GM13976 (cell line): ENCODE measurements at regions not wholly inside any gene's neighbourhood (a gene's known extent, or its start where the extent isn't known, plus 50 kb on each side); places are given as distances from the start of the nearest gene placed in this dataset.
"Not testable (repeated sequence)": the region's sequence is repeated elsewhere in the genome, so short reads cannot be mapped to it uniquely, and the experiment has no call there.

Experiments
- DNase-seq: peaks from one replicate; pipeline ENCODE4 v3.0.0; 2012; ENCODE audit warnings: low spot score
- in situ Hi-C: fragments of 300-500 bp; cut with MboI; formaldehyde crosslinking; loops from one replicate; pipeline ENCODE4 v1.12.0; 2022; ENCODE audit warnings: low sequenced_read_pairs, mixed read lengths, inconsistent platforms; ENCODE audit not compliant: unreplicated experiment
- TF ChIP-seq, protein P1 (sequence below): IDR thresholded peaks from 2 replicates; pipeline ENCODE4 v1.5.1; 2012; ENCODE audit warnings: borderline replicate concordance, mild to moderate bottlenecking; ENCODE audit not compliant: insufficient read depth; ENCODE audit errors: extremely low read depth, missing control alignments, control extremely low read depth

DNA sequence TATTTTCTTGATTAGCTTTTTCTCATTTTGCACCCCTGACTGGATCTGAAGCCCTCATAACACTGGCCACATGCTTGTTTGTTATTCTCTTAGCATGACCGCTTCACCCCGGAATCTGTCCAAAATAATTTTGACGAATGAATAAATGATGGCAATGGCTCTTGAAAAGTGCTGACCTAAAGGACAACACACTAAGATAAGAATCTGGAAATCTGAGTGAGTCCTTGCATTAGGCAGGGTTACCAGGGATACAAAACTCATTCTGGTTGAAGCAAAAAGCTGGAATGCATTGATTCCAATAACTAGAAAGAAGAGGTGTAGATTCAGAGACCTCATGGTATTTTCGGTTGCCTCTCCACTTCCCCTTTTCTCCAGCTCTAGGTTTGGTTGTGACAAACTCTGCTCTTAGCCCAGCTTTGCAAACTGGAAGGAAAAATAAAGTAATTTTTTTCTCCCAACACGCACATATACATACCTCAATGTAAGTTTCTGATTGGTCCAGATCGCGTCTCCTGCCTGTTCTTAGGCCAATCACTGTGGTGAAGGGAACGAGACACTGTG, 157.4 kb downstream of the SKIDA1 start:
- DNase-seq: peak; percentile 38
- TF ChIP-seq, protein P1, sequence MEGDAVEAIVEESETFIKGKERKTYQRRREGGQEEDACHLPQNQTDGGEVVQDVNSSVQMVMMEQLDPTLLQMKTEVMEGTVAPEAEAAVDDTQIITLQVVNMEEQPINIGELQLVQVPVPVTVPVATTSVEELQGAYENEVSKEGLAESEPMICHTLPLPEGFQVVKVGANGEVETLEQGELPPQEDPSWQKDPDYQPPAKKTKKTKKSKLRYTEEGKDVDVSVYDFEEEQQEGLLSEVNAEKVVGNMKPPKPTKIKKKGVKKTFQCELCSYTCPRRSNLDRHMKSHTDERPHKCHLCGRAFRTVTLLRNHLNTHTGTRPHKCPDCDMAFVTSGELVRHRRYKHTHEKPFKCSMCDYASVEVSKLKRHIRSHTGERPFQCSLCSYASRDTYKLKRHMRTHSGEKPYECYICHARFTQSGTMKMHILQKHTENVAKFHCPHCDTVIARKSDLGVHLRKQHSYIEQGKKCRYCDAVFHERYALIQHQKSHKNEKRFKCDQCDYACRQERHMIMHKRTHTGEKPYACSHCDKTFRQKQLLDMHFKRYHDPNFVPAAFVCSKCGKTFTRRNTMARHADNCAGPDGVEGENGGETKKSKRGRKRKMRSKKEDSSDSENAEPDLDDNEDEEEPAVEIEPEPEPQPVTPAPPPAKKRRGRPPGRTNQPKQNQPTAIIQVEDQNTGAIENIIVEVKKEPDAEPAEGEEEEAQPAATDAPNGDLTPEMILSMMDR: no peak
- in situ Hi-C loops: no loop called here

DNA sequence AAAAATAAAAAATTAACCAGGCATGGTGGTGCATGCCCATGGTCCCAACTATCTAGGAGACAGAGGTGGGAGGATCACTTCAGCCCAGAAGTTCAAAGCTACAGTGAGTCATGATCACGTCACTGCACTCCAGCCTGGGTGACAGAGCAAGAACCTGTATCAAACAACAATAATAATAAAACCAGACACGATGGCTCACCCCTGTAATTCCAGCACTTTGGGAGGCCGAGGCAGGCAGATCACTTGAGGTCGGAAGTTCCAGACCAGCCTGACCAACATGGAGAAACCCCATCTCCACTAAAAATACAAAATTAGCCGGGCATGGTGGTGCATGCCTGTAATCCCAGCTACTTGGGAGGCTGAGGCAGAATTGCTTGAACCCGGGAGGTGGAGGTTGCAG, 159.4 kb downstream of the SKIDA1 start:
- DNase-seq, in situ Hi-C loops: not testable (repeated sequence)

DNA sequence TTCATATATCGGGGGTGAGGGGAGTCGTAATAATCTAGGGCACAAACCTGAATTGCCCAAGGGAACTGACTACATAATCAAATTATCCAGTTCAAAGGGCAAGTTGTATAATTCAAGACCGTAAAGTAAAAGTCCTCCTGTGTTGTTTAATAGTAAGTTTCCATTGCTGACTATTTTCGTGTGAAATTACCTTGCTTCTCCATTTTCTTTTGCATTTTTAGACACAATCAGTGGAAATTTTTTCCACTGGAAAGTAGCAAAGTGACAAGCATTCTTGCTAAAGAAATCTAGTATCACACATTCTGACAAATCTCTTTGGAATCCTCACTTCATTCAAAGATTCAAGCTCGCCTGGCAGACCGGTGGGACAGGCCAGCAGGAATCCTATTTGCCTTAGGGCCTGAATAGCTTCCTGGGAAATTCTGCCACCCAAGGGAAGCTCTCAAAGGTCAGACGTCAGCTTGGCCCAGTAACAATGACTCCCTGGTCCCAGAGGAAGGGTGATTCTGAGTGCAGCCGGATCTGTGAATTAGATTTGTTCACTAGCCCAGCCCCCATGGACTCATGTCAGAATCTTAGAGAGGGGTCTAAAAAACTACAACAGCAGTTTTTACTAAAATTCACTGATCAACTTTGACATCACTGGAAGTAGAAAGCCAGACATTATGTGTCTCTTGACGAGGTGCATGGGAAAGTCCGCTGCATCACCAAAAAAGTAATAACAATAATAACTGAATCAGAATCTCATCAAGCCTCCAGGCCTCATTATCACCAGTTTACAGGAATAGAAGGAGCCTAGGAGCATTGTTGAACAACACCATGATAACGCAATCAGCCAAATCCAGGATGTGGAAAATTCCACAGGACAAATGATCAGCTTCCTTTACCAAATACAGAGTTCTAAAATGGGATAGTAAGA, 161.0 kb downstream of the SKIDA1 start:
- TF ChIP-seq, protein P1: no peak
- in situ Hi-C loops: no loop called here
- no peak for DNase-seq

DNA sequence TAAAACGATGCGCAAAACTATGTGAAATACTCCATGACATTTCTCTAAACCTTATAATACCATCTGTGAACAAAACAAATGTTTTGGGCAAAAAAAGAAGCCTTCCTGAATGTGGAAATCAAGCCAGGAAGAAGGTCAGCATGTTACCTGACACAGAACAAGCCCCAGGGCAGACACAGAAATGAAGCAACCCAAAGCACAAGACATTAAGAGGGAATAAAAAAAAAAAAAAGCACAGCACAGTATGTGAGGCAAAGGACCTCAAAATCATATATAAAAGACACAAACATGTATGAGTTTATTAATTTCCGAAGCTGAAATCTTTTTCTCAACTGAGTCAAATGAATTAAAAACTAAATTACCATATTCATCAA, 161.8 kb downstream of the SKIDA1 start:
- TF ChIP-seq, protein P1: no peak
- in situ Hi-C loops: no loop called here
- DNase-seq: no peak

DNA sequence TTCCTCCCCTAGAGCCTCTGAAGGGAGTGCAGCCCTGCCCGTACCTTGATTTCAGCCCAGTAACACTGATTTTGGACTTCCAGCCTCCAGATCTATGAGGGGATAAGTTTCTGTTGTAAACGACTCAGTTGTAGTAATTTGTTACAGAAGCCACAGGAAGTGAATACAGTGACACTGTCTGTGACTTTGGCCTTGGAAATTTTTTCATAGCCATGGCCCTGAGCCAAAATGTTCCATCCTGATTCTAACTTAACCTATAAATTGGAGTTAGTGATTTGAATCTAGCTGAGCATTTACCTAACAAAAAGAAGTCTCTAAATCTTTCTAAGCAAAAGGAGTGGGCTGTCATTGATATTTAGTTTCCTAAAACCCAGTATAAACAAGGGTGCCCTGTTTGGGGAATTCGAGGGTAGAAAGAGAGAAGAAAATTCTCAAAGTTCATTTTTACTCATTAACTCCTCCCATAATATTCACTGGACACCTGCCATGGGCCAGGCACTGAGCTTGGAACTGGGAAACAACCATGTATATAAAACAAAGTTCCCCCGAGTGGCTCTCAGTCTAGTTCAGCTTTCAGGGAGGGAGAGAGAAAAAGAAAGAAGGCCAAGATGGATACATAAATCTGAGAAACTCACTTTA, 162.3 kb downstream of the SKIDA1 start:
- in situ Hi-C loops: no loop called here
- TF ChIP-seq, protein P1: no peak
- DNase-seq: no peak

DNA sequence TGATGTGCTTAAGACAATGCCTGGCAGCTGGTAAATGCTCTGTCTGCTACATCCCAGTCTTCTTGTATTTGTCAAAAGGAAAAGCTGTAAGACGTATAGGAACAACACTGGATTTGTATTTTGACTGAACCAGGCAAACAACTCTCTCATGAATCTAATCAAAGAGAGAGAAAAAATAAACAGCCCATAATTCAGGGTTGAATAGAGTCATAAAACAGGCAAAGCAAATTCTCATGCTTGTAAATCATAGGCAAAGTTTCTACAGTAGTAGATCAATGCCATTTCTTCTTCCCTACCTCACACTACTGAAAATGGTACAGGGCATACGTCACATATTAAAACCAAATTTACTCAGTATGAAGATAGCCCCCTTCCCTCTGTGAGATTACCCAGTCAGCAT, 166.3 kb downstream of the SKIDA1 start:
- TF ChIP-seq, protein P1: no peak
- in situ Hi-C loops: no loop called here
- no peak for DNase-seq

DNA sequence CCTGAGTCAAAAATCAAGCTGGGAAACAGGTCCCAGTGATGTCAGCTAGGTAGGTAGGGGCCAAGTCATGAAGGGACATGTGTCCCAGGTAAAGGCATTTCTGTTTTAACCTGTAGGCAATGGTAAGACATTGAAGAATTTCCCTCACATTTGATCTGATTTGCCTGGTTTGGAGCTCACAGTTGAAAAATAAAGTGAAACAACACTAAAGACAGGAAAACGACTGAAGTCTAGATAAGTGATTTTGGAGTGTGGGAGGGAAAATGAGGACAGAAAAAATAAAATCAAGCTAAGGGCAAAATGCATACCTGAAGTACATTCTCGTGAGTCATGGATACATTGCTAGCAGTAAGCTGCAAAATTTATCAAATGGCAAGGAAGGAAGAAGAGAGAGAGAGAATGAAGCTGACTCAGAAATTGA, 169.9 kb downstream of the SKIDA1 start:
- TF ChIP-seq, protein P1: no peak
- no peak for DNase-seq
- in situ Hi-C loops: no loop called here
